Neuronal stem cell (in vitro differentiated cells): ENCODE measurements at regions not wholly inside any gene's neighbourhood (a gene's known extent, or its start where the extent isn't known, plus 50 kb on each side); places are given as distances from the start of the nearest gene placed in this dataset.

Experiments used
- DNase-seq: peaks from one replicate; pipeline ENCODE4 v3.0.0-alpha.2; 2013; ENCODE audit warnings: low spot score
- H2AFZ ChIP-seq: one replicate; pipeline ENCODE4 v1.6.1; 2013; ENCODE audit warnings: mild to moderate bottlenecking, low read length, inconsistent platforms
- H2AK5ac ChIP-seq: 2 replicates; pipeline ENCODE4 v1.6.1; 2013; ENCODE audit warnings: low read depth, mild to moderate bottlenecking, inconsistent platforms, low read length, moderate library complexity, mixed read lengths
- H2BK120ac ChIP-seq: 2 replicates; pipeline ENCODE4 v1.6.1; 2013; ENCODE audit warnings: low read depth, mild to moderate bottlenecking, inconsistent platforms, low read length, moderate library complexity, mixed read lengths
- H2BK12ac ChIP-seq: one replicate; pipeline ENCODE4 v1.6.1; 2013; ENCODE audit warnings: low read length, inconsistent platforms
- H2BK15ac ChIP-seq: 2 replicates; pipeline ENCODE4 v1.6.1; 2013; ENCODE audit warnings: mild to moderate bottlenecking, low read length, inconsistent platforms, mixed read lengths
- H2BK5ac ChIP-seq: one replicate; pipeline ENCODE4 v1.6.1; 2013; ENCODE audit warnings: inconsistent platforms, mild to moderate bottlenecking, low read length, moderate library complexity
- H3K14ac ChIP-seq: one replicate; pipeline ENCODE4 v1.6.1; 2013; ENCODE audit warnings: low read length, inconsistent platforms
- H3K18ac ChIP-seq: 2 replicates; pipeline ENCODE4 v1.6.1; 2013; ENCODE audit warnings: low read length, inconsistent platforms
- H3K23ac ChIP-seq: 2 replicates; pipeline ENCODE4 v1.6.1; 2013; ENCODE audit warnings: low read depth, mild to moderate bottlenecking, mixed read lengths, low read length, inconsistent platforms; ENCODE audit not compliant: poor library complexity
- H3K27ac ChIP-seq: replicated peaks from 3 replicates; pipeline ENCODE4 v1.5.1; 2013; ENCODE audit warnings: low read length, inconsistent platforms
- H3K27me3 ChIP-seq, 3 experiments: 2 replicates each; pipeline ENCODE4 v1.6.1; 2013; ENCODE audit warnings: low read length in 3 of 3, mild to moderate bottlenecking in 2 of 3, inconsistent platforms in 1 of 3, low read depth in 1 of 3, mixed read lengths in 1 of 3, moderate library complexity in 1 of 3; ENCODE audit not compliant: control insufficient read depth in 3 of 3, insufficient read depth in 3 of 3
- H3K36me3 ChIP-seq, 2 donors: replicated peaks in 1 of 2; 2 replicates each; pipeline ENCODE4 v1.6.1; 2013; ENCODE audit warnings: low read length in 2 of 2; ENCODE audit not compliant: control insufficient read depth in 2 of 2, insufficient read depth in 2 of 2
- H3K4ac ChIP-seq: 2 replicates; pipeline ENCODE4 v1.6.1; 2013; ENCODE audit warnings: inconsistent platforms, mild to moderate bottlenecking, low read length, moderate library complexity
- H3K4me1 ChIP-seq, 2 donors: 1 replicate in 1 of 2; 2 replicates in 1 of 2; pipeline ENCODE4 v1.6.1; 2013; ENCODE audit warnings: low read length in 2 of 2, low read depth in 1 of 2; ENCODE audit not compliant: control insufficient read depth in 2 of 2, insufficient read depth in 1 of 2
- H3K4me2 ChIP-seq: one replicate; pipeline ENCODE4 v1.6.1; 2013; ENCODE audit warnings: mild to moderate bottlenecking, low read length, inconsistent platforms; ENCODE audit not compliant: insufficient read depth, poor library complexity, severe bottlenecking
- H3K4me3 ChIP-seq, 2 donors: 2 replicates each; pipeline ENCODE4 v1.5.1; 2013; ENCODE audit warnings: low read length in 2 of 2, mild to moderate bottlenecking in 2 of 2, inconsistent platforms in 1 of 2, moderate library complexity in 1 of 2
- H3K79me1 ChIP-seq: one replicate; pipeline ENCODE4 v1.6.1; 2013; ENCODE audit warnings: low read depth, mild to moderate bottlenecking, inconsistent platforms, low read length, moderate library complexity
- H3K9ac ChIP-seq: one replicate; pipeline ENCODE4 v1.6.1; 2013; ENCODE audit warnings: mild to moderate bottlenecking, low read depth, low read length, inconsistent platforms; ENCODE audit not compliant: poor library complexity
- H3K9me3 ChIP-seq, 2 donors: replicated peaks in 1 of 2; 2 replicates each; pipeline versions ENCODE3 to v1.6.1; 2013; ENCODE audit warnings: low read length in 2 of 2, mild to moderate bottlenecking in 2 of 2, inconsistent platforms in 1 of 2, low read depth in 1 of 2, mixed read lengths in 1 of 2, moderate library complexity in 1 of 2; ENCODE audit not compliant: control insufficient read depth in 2 of 2, insufficient read depth in 1 of 2
- H4K8ac ChIP-seq: one replicate; pipeline ENCODE4 v1.6.1; 2013; ENCODE audit warnings: low read depth, mild to moderate bottlenecking, inconsistent platforms, low read length, moderate library complexity
- H4K91ac ChIP-seq: one replicate; pipeline ENCODE4 v1.6.1; 2013; ENCODE audit warnings: low read length, low read depth, mild to moderate bottlenecking, inconsistent platforms; ENCODE audit not compliant: poor library complexity
- WGBS, 2 donors: extraction: QIAGEN DNeasy Blood & Tissue Kit; methylation state at CpG; one replicate each; pipeline ENCODE4 v1.1.7; 2013; ENCODE audit warnings: missing lambda C conversion rate in 2 of 2, mixed read lengths in 1 of 2; ENCODE audit not compliant: insufficient read length in 2 of 2, insufficient replicate concordance in 1 of 2; ENCODE audit errors: extremely low coverage in 2 of 2; 5-methylcytosine and 5-hydroxymethylcytosine counted together

DNA sequence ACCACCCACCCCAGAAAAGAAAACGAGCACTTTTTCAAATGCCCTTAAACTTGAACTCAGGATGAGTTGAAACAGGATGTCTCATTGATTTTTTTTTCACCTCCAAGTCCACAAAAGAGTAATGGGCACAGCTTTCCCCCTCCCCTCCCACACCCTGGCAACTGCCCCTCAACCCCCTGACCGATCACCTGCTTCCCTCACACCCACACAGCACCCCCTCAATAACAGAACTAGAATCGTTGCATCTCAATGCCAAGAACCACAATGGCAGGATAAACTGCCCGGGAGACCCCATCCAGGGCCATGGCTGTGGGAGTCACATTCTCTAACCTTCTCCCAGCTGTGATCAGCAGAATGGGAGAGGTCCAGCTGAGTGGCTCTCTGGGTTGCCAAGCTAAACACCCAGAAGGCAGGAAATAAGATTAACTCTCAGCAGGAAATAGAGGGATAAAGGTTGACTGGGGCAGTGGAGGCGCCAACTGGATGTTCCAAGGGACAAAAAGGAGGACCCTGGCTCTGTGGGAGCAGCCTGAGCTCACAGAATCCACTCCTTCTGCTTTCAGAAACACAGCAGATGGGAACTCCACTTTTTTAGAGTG is 128.0 kb upstream of the SDK2 start:
- Histone ChIP-seq H4K8ac (no peak overlapping the region), H3K9ac (no peak overlapping the region), H3K27ac (no peak overlapping the region), H3K23ac (no peak overlapping the region), H3K4ac (no peak overlapping the region), H3K27me3 (peaks cover 0 to 7% (median 0%) of the 10 kb centered on the region in 3 experiments), H2AK5ac (no peak overlapping the region), H2BK5ac (no peak overlapping the region), H2AFZ (no peak overlapping the region), H3K14ac (no peak overlapping the region), H3K79me1 (no peaks in the 10 kb centered on the region), H3K4me1 (no peaks in the 10 kb centered on the region), H3K9me3 (no peaks in the 10 kb centered on the region), H3K36me3 (no peaks in the 10 kb centered on the region), H4K91ac (no peak overlapping the region), H2BK15ac (no peak overlapping the region), H2BK12ac (no peak overlapping the region), H2BK120ac (no peak overlapping the region), H3K18ac (no peak overlapping the region), H3K4me2 (no peak overlapping the region), H3K4me3 (no peak overlapping the region)
- WGBS, 2 donors = no CpG with 5 or more reads among the region's 5 CpGs
- DNase-seq = no peak

DNA sequence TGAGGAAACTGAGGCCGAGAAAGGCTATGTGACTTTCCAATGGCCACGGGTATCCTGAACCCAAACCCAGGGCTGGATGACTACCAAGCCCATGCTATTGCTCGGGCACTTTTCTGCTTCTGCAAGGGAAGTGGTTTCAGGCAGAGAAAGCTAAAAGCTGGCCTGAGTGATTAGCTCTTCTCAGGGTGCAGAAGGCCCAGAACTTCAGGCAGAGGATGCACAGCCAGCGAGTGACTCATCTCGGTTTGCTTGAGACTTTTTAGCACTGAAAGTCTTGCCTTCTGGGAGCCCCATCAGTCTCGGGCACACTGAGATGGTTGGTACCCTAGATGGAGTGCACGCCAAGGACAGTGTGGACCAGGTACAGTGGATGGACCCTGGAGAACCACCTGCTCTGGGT is 129.5 kb upstream of the SDK2 start:
- no peak for DNase-seq
- WGBS, 2 donors = no CpG with 5 or more reads among the region's 7 CpGs

DNA sequence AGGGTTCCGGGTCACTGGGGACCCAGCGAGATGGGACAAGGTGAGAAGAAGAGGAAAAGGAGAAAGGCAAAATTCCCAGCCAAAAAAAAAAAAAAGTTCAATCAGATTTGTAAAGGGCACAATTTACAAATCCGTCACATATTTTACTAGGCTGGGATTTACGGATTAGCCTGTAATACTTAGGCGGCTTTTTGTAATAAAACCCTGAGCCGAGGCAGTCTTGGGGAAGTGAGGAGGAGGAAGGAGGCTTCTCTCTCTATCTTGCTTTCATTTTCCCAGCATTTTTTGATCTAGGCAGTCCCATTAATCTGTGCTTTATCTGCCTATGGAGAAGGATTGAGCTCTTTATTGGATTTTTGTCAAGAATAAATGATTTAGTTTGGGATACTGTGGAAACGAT is 130.6 kb upstream of the SDK2 start:
- Histone ChIP-seq H3K79me1 (no peaks in the 10 kb centered on the region), H3K4me3 (no peak overlapping the region), H2BK5ac (no peak overlapping the region), H3K23ac (no peak overlapping the region), H3K14ac (no peak overlapping the region), H2AK5ac (no peak overlapping the region), H2BK12ac (no peak overlapping the region), H3K27ac (no peak overlapping the region), H3K18ac (no peak overlapping the region), H2AFZ (no peak overlapping the region), H3K9me3 (no peaks in the 10 kb centered on the region), H3K4me1 (no peaks in the 10 kb centered on the region), H3K9ac (no peak overlapping the region), H4K91ac (no peak overlapping the region), H4K8ac (no peak overlapping the region), H3K36me3 (no peaks in the 10 kb centered on the region), H3K27me3 (peaks cover 0 to 3% (median 0%) of the 10 kb centered on the region in 3 experiments), H2BK120ac (no peak overlapping the region), H3K4me2 (no peak overlapping the region), H3K4ac (no peak overlapping the region), H2BK15ac (no peak overlapping the region)
- DNase-seq = no peak
- WGBS, 2 donors = no CpG with 5 or more reads among the region's 7 CpGs

More for the DNA sequence above, 129.5 kb upstream of the SDK2 start:
- no peak overlapping the region for H2BK120ac ChIP-seq
- no peaks in the 10 kb centered on the region for H3K9me3 ChIP-seq
- H3K4ac ChIP-seq = no peak overlapping the region
- H4K91ac ChIP-seq = no peak overlapping the region
- no peak overlapping the region for H3K4me3 ChIP-seq
- H2BK12ac ChIP-seq = no peak overlapping the region
- peaks cover 0 to 3% (median 0%) of the 10 kb centered on the region in 3 experiments for H3K27me3 ChIP-seq
- no peak overlapping the region for H3K9ac ChIP-seq
- no peak overlapping the region for H2BK15ac ChIP-seq
- no peak overlapping the region for H2BK5ac ChIP-seq
- H3K4me2 ChIP-seq = no peak overlapping the region
- no peak overlapping the region for H4K8ac ChIP-seq
- no peak overlapping the region for H2AK5ac ChIP-seq
- H2AFZ ChIP-seq = no peak overlapping the region
- H3K27ac ChIP-seq = no peak overlapping the region
- no peak overlapping the region for H3K18ac ChIP-seq
- no peak overlapping the region for H3K14ac ChIP-seq
- H3K79me1 ChIP-seq = no peaks in the 10 kb centered on the region
- no peak overlapping the region for H3K23ac ChIP-seq
- H3K4me1 ChIP-seq = no peaks in the 10 kb centered on the region
- H3K36me3 ChIP-seq = no peaks in the 10 kb centered on the region

DNA sequence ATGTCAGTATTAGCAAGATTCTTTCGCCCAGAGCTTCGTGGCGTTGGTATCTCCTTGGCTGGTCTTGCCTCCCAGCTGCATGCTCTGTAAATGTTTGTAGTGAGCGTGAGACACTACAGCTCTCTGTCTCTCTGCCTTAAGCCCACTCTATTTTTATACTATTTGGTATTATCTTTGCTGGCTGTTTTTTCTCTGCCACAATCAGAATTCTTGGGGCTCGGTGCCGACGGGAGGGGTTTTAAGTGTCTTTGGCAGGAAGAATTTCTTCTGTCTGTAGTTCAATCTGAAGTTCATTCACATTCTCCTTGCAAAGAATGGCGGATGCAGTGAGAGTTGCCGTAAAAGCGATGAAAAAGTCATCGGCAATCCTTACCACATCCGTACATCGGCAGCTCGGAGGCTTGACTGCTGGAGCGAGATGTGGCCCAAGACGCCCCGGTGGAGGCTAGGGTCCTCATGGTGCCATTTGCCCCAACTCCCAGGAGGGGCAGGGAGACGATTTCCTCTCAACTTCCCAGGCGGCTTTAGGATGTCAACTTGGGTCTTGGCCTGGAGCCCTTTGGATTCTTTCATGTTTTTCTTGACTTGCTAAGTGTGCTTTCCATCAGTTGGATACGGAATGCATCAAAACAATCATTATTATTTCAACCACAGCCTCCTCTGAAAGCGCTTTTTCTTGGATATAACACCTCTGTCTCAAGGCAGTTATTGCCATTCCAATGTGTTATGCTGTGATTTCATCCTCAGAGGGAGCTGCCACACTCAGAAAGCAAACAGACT is 132.3 kb upstream of the SDK2 start:
- WGBS, 2 donors = no CpG with 5 or more reads among the region's 21 CpGs
- no peak overlapping the region for H3K27ac ChIP-seq
- H3K9ac ChIP-seq = no peak overlapping the region

More for the DNA sequence above, 132.3 kb upstream of the SDK2 start:
- Histone ChIP-seq H3K79me1 (no peaks in the 10 kb centered on the region), H2BK12ac (no peak overlapping the region), H4K8ac (no peak overlapping the region), H2AFZ (no peak overlapping the region), H2AK5ac (no peak overlapping the region), H2BK5ac (no peak overlapping the region), H2BK120ac (no peak overlapping the region), H3K4me3 (no peak overlapping the region), H3K9me3 (no peaks in the 10 kb centered on the region), H3K4me2 (no peak overlapping the region), H3K23ac (no peak overlapping the region), H2BK15ac (no peak overlapping the region), H3K27me3 (peaks cover 0 to 3% (median 0%) of the 10 kb centered on the region in 3 experiments), H3K18ac (no peak overlapping the region), H4K91ac (no peak overlapping the region), H3K4me1 (peaks cover 0 to 2% of the 10 kb centered on the region in 2 donors), H3K36me3 (no peaks in the 10 kb centered on the region), H3K4ac (no peak overlapping the region), H3K14ac (no peak overlapping the region)
- no peak for DNase-seq
